CD14-positive monocyte (primary cell): ENCODE measurements at regions not wholly inside any gene's neighbourhood (a gene's known extent, or its start where the extent isn't known, plus 50 kb on each side); places are given as distances from the start of the nearest gene placed in this dataset.

Source experiments
- DNase-seq, 3 donors: peaks; one replicate each; pipeline ENCODE4 v3.0.0-alpha.2; 2011 to 2022
- H2AFZ ChIP-seq: 2 replicates; pipeline ENCODE4 v1.6.0; 2012; ENCODE audit warnings: mild to moderate bottlenecking, low read depth, low read length, inconsistent platforms; ENCODE audit not compliant: insufficient read depth, poor library complexity, severe bottlenecking
- H3K27ac ChIP-seq, 2 donors: 1 replicate in 1 of 2; 2 replicates in 1 of 2; pipeline ENCODE4 v1.5.1; 2012 to 2013; ENCODE audit warnings: low read length in 2 of 2, control low read depth in 1 of 2, inconsistent platforms in 1 of 2, low read depth in 1 of 2, mild to moderate bottlenecking in 1 of 2
- H3K27me3 ChIP-seq, 2 donors: one replicate each; pipeline versions ENCODE4 v1.6.0 to v1.6.1; 2011 to 2013; ENCODE audit warnings: low read length in 2 of 2; ENCODE audit not compliant: control insufficient read depth in 2 of 2, insufficient read depth in 2 of 2
- H3K36me3 ChIP-seq, 2 donors: replicated peaks in 1 of 2; 1 replicate in 1 of 2; 2 replicates in 1 of 2; pipeline versions ENCODE4 v1.5.1 to v1.6.1; 2012 to 2013; ENCODE audit warnings: low read length in 2 of 2, control low read depth in 1 of 2, inconsistent platforms in 1 of 2, mild to moderate bottlenecking in 1 of 2; ENCODE audit not compliant: insufficient read depth in 2 of 2, control insufficient read depth in 1 of 2
- H3K4me1 ChIP-seq, 2 donors: 1 replicate in 1 of 2; 2 replicates in 1 of 2; pipeline versions ENCODE4 v1.5.1 to v1.6.1; 2012 to 2013; ENCODE audit warnings: low read length in 2 of 2, control low read depth in 1 of 2, inconsistent platforms in 1 of 2, mild to moderate bottlenecking in 1 of 2, moderate library complexity in 1 of 2; ENCODE audit not compliant: insufficient read depth in 2 of 2, control insufficient read depth in 1 of 2
- H3K4me2 ChIP-seq: replicated peaks from 2 replicates; pipeline ENCODE3; 2012; ENCODE audit warnings: low read length, moderate library complexity, mild to moderate bottlenecking; ENCODE audit not compliant: poor library complexity, severe bottlenecking; ENCODE audit errors: extremely low read depth
- H3K4me3 ChIP-seq, 3 experiments: fragments of 200-600 bp in 1 of 3; sonication (generic) in 1 of 3; replicated peaks in 1 of 3; 1 replicate in 2 of 3; 2 replicates in 1 of 3; pipeline ENCODE4 v1.5.1; 2011 to 2013; ENCODE audit warnings: low read length in 3 of 3, mild to moderate bottlenecking in 3 of 3, control low read depth in 2 of 3, low read depth in 2 of 3, inconsistent platforms in 1 of 3, moderate library complexity in 1 of 3
- H3K79me2 ChIP-seq: 2 replicates; pipeline ENCODE4 v1.6.0; 2012; ENCODE audit warnings: mild to moderate bottlenecking, control low read depth, inconsistent platforms, low read length, moderate library complexity; ENCODE audit not compliant: insufficient read depth
- H3K9ac ChIP-seq: 2 replicates; pipeline ENCODE4 v1.6.0; 2017; ENCODE audit warnings: low read length, mild to moderate bottlenecking; ENCODE audit not compliant: insufficient read depth, poor library complexity, severe bottlenecking
- H3K9me3 ChIP-seq, 2 donors: replicated peaks in 1 of 2; 1 replicate in 1 of 2; 2 replicates in 1 of 2; pipeline versions ENCODE4 v1.5.1 to v1.6.1; 2012 to 2013; ENCODE audit warnings: low read length in 2 of 2, control low read depth in 1 of 2; ENCODE audit not compliant: control insufficient read depth in 1 of 2, insufficient read depth in 1 of 2
- H4K20me1 ChIP-seq: 2 replicates; pipeline ENCODE4 v1.6.0; 2012; ENCODE audit warnings: mild to moderate bottlenecking, low read length, control low read depth, moderate library complexity; ENCODE audit not compliant: insufficient read depth
- H3K27ac Mint-ChIP-seq, 7 donors: one replicate each; pipeline ENCODE4 v1.8.0; 2020; ENCODE audit warnings: mild to moderate bottlenecking in 7 of 7, mixed read lengths in 7 of 7, moderate library complexity in 6 of 7, inconsistent platforms in 2 of 7
- H3K27me3 Mint-ChIP-seq, 3 donors: one replicate each; pipeline ENCODE4 v1.8.0; 2021 to 2022; ENCODE audit warnings: low read depth in 3 of 3, mild to moderate bottlenecking in 3 of 3, mixed read lengths in 3 of 3, moderate library complexity in 3 of 3, inconsistent platforms in 1 of 3
- H3K36me3 Mint-ChIP-seq, 2 donors: one replicate each; pipeline ENCODE4 v1.8.0; 2020; ENCODE audit warnings: mixed read lengths in 2 of 2, inconsistent platforms in 1 of 2, mild to moderate bottlenecking in 1 of 2
- H3K4me1 Mint-ChIP-seq: one replicate; pipeline ENCODE4 v1.8.0; 2020; ENCODE audit warnings: mild to moderate bottlenecking, mixed read lengths
- H3K4me3 Mint-ChIP-seq, 2 donors: one replicate each; pipeline ENCODE4 v1.8.0; 2020; ENCODE audit warnings: mild to moderate bottlenecking in 2 of 2, mixed read lengths in 2 of 2, moderate library complexity in 1 of 2
- H3K9me3 Mint-ChIP-seq, 7 donors: one replicate each; pipeline ENCODE4 v1.8.0; 2020 to 2022; ENCODE audit warnings: mixed read lengths in 7 of 7, mild to moderate bottlenecking in 6 of 7, moderate library complexity in 6 of 7, inconsistent platforms in 2 of 7
- WGBS: methylation state at CpG from one replicate; pipeline ENCODE4 v1.1.5; 2013; ENCODE audit warnings: missing lambda C conversion rate; ENCODE audit not compliant: insufficient coverage; 5-methylcytosine and 5-hydroxymethylcytosine counted together
- intact Hi-C, 2 donors: fragments of 100-400 bp; cut with micrococcal nuclease; formaldehyde crosslinking; loops; one replicate each; pipeline versions ENCODE4 v1.15.0 to v1.15.1; 2023
- TF ChIP-seq, protein P1 (sequence below): fragments of 200-600 bp; IDR thresholded peaks from one replicate; pipeline ENCODE4 v1.8.0; 2022; ENCODE audit warnings: antibody characterized with exemption, mild to moderate bottlenecking

- H3K27ac Mint-ChIP-seq: peak overlapping the region; percentile 93 to 98 (median 97)
- no peaks in the 10 kb centered on the region for H3K36me3 ChIP-seq
- peak overlapping the region; percentile 37 for H3K9ac ChIP-seq
- H3K27me3 ChIP-seq: no peaks in the 10 kb centered on the region
- TF ChIP-seq, protein P1, sequence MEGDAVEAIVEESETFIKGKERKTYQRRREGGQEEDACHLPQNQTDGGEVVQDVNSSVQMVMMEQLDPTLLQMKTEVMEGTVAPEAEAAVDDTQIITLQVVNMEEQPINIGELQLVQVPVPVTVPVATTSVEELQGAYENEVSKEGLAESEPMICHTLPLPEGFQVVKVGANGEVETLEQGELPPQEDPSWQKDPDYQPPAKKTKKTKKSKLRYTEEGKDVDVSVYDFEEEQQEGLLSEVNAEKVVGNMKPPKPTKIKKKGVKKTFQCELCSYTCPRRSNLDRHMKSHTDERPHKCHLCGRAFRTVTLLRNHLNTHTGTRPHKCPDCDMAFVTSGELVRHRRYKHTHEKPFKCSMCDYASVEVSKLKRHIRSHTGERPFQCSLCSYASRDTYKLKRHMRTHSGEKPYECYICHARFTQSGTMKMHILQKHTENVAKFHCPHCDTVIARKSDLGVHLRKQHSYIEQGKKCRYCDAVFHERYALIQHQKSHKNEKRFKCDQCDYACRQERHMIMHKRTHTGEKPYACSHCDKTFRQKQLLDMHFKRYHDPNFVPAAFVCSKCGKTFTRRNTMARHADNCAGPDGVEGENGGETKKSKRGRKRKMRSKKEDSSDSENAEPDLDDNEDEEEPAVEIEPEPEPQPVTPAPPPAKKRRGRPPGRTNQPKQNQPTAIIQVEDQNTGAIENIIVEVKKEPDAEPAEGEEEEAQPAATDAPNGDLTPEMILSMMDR: no peak
- H3K4me2 ChIP-seq: peak overlapping the region; percentile 60
- H3K9me3 ChIP-seq: no peaks in the 10 kb centered on the region
- H3K4me1 ChIP-seq: peaks cover 65 to 66% of the 10 kb centered on the region in 2 donors
- H3K36me3 Mint-ChIP-seq: peaks cover 0 to 2% of the 10 kb centered on the region in 2 donors
- peak overlapping the region; percentile 16 to 64 for H3K4me3 Mint-ChIP-seq
- peaks cover 69% of the 10 kb centered on the region for H3K4me1 Mint-ChIP-seq
- H3K9me3 Mint-ChIP-seq: peaks cover 0 to 3% (median 0%) of the 10 kb centered on the region in 7 donors
- peaks cover 0 to 2% (median 2%) of the 10 kb centered on the region in 3 donors for H3K27me3 Mint-ChIP-seq
- peak overlapping the region; percentile 48 for H2AFZ ChIP-seq
- peak overlapping the region in 1 of 3 experiments; percentile 35 for H3K4me3 ChIP-seq
- WGBS: 2% methylated on average over 7 of the region's 10 CpGs
- no peaks in the 10 kb centered on the region for H4K20me1 ChIP-seq
- H3K27ac ChIP-seq: peak overlapping the region; percentile 84 to 92
- intact Hi-C loops: loop anchor here (1.0 to 5.0 kb wide), 2 partner anchors 67 to 97 kb away; no protein-coding TSS in a partner anchor
- peak; percentile 91 to 95 (median 93) for DNase-seq
- H3K79me2 ChIP-seq: no peaks in the 10 kb centered on the region
Observed at GRCh38 chr16:73154063-73154870, 106.3 kb upstream of the ZFHX3 start.

- H4K20me1 ChIP-seq: no peaks in the 10 kb centered on the region
- Mint-ChIP-seq H3K27me3 (peaks cover 0 to 2% (median 2%) of the 10 kb centered on the region in 3 donors), H3K4me1 (peaks cover 63% of the 10 kb centered on the region), H3K4me3 (peak overlapping the region in 1 of 2 donors; percentile 51), H3K27ac (peak overlapping the region; percentile 93 to 98 (median 97)), H3K9me3 (peaks cover 0 to 3% (median 0%) of the 10 kb centered on the region in 7 donors), H3K36me3 (peaks cover 0 to 2% of the 10 kb centered on the region in 2 donors)
- H3K9me3 ChIP-seq: no peaks in the 10 kb centered on the region
- WGBS: 3% methylated on average over 6 of the region's 7 CpGs
- intact Hi-C loops: loop anchor here (2.0 to 5.0 kb wide), 2 partner anchors 65 to 88 kb away; no protein-coding TSS in a partner anchor
- no peak overlapping the region for H3K9ac ChIP-seq
- no peaks in the 10 kb centered on the region for H3K79me2 ChIP-seq
- H3K36me3 ChIP-seq: no peaks in the 10 kb centered on the region
- no peak for DNase-seq
- H2AFZ ChIP-seq: peak overlapping the region; percentile 59
- TF ChIP-seq, protein P1: no peak
- H3K4me1 ChIP-seq: peaks cover 58 to 65% of the 10 kb centered on the region in 2 donors
- peak overlapping the region; percentile 84 to 92 for H3K27ac ChIP-seq
- peak overlapping the region; percentile 21 for H3K4me2 ChIP-seq
- H3K4me3 ChIP-seq: peak overlapping the region in 1 of 3 experiments; percentile 36
- H3K27me3 ChIP-seq: no peaks in the 10 kb centered on the region
Observed at GRCh38 chr16:73152386-73153125, 104.6 kb upstream of the ZFHX3 start.
